DND-41 (cell line): ENCODE measurements at regions not wholly inside any gene's neighbourhood (a gene's known extent, or its start where the extent isn't known, plus 50 kb on each side); places are given as distances from the start of the nearest gene placed in this dataset.

ENCODE experiments used
- EZH2 ChIP-seq: IDR thresholded peaks from 3 replicates; pipeline ENCODE4 v1.6.1; 2012; ENCODE audit warnings: borderline replicate concordance, low read depth, mild to moderate bottlenecking, moderate library complexity, low read length, inconsistent platforms; ENCODE audit not compliant: severe bottlenecking
- TF ChIP-seq, protein P1 (sequence below): IDR thresholded peaks from 2 replicates; pipeline ENCODE4 v1.5.1; 2012; ENCODE audit warnings: borderline replicate concordance, low read length, moderate library complexity, mild to moderate bottlenecking; ENCODE audit not compliant: poor library complexity, severe bottlenecking; ENCODE audit errors: extremely low read depth

DNA sequence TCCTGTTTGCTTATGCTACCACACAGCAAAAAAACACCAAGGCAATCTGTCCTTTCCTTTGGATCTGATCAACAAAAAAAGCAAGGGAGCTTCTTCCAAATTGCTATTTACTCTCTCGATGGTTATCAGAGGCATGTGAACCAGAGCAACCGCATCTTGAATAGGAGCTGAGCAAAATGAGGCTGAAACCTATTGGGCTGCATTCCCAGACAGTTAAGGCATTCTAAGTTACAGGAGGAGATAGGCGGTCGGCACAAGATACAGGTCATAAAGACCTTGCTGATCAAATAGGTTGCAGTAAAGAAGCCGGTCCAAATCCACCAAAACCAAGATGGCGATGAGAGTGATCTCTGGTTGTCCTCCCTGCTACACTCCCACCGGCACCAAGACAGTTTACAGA is 76.8 kb upstream of the FRMD4A start:
- TF ChIP-seq, protein P1, sequence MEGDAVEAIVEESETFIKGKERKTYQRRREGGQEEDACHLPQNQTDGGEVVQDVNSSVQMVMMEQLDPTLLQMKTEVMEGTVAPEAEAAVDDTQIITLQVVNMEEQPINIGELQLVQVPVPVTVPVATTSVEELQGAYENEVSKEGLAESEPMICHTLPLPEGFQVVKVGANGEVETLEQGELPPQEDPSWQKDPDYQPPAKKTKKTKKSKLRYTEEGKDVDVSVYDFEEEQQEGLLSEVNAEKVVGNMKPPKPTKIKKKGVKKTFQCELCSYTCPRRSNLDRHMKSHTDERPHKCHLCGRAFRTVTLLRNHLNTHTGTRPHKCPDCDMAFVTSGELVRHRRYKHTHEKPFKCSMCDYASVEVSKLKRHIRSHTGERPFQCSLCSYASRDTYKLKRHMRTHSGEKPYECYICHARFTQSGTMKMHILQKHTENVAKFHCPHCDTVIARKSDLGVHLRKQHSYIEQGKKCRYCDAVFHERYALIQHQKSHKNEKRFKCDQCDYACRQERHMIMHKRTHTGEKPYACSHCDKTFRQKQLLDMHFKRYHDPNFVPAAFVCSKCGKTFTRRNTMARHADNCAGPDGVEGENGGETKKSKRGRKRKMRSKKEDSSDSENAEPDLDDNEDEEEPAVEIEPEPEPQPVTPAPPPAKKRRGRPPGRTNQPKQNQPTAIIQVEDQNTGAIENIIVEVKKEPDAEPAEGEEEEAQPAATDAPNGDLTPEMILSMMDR = no peak
- TF ChIP-seq EZH2 = no peak
